HEK293T (cell line): ENCODE measurements at regions not wholly inside any gene's neighbourhood (a gene's known extent, or its start where the extent isn't known, plus 50 kb on each side); places are given as distances from the start of the nearest gene placed in this dataset.
"Not testable (repeated sequence)": the region's sequence is repeated elsewhere in the genome, so short reads cannot be mapped to it uniquely, and the experiment has no call there.

Source experiments
- CTCF ChIA-PET: fragments of 350-600 bp; formaldehyde crosslinking; extraction: SDS; loops from one replicate; lab custom pipeline; 2021; ENCODE audit warnings: antibody characterized with exemption, inconsistent platforms; lab: Yijun Ruan, JAX
- POLR2A ChIA-PET: fragments of 350-600 bp; formaldehyde crosslinking; extraction: SDS; loops from one replicate; lab custom pipeline; 2020; ENCODE audit warnings: antibody characterized with exemption, inconsistent platforms; lab: Yijun Ruan, JAX
- DNase-seq: peaks from one replicate; pipeline ENCODE4 v3.0.0; 2012; ENCODE audit warnings: mixed read lengths; ENCODE audit errors: extremely low spot score
- ARNT ChIP-seq: fragments of 450-650 bp; IDR thresholded peaks from 2 replicates; pipeline ENCODE4 v1.6.1; 2017; ENCODE audit warnings: mild to moderate bottlenecking
- BHLHE40 ChIP-seq: fragments of 450-650 bp; IDR thresholded peaks from 2 replicates; pipeline ENCODE4 v1.6.1; 2016; ENCODE audit warnings: mild to moderate bottlenecking, moderate library complexity, borderline replicate concordance
- CTBP1 ChIP-seq: fragments of 450-650 bp; IDR thresholded peaks from 2 replicates; pipeline ENCODE4 v1.6.1; 2016; ENCODE audit warnings: borderline replicate concordance
- ELF4 ChIP-seq: fragments of 450-650 bp; IDR thresholded peaks from 2 replicates; pipeline ENCODE4 v1.6.1; 2017; ENCODE audit warnings: antibody characterized with exemption
- FOXA1 ChIP-seq: fragments of 450-650 bp; IDR thresholded peaks from 2 replicates; pipeline ENCODE4 v1.6.1; 2016; ENCODE audit warnings: mild to moderate bottlenecking
- FOXK2 ChIP-seq: fragments of 450-650 bp; IDR thresholded peaks from 2 replicates; pipeline ENCODE4 v1.6.1; 2016; ENCODE audit warnings: mild to moderate bottlenecking
- FOXM1 ChIP-seq: fragments of 450-650 bp; IDR thresholded peaks from 2 replicates; pipeline ENCODE4 v1.6.1; 2017; ENCODE audit warnings: mild to moderate bottlenecking, borderline replicate concordance
- HDGF ChIP-seq: fragments of 450-650 bp; IDR thresholded peaks from 2 replicates; pipeline ENCODE4 v1.6.1; 2017; ENCODE audit warnings: antibody characterized with exemption, borderline replicate concordance
- L3MBTL2 ChIP-seq: fragments of 450-650 bp; conservative IDR thresholded peaks from 2 replicates; pipeline ENCODE4 v1.6.1; 2016; ENCODE audit warnings: mild to moderate bottlenecking
- LEF1 ChIP-seq: fragments of 450-650 bp; IDR thresholded peaks from 2 replicates; pipeline ENCODE4 v1.6.1; 2017; ENCODE audit warnings: mild to moderate bottlenecking, borderline replicate concordance
- NFRKB ChIP-seq: fragments of 450-650 bp; IDR thresholded peaks from 2 replicates; pipeline ENCODE4 v1.6.1; 2016; ENCODE audit warnings: mild to moderate bottlenecking, moderate library complexity
- SP1 ChIP-seq: fragments of 450-650 bp; IDR thresholded peaks from 2 replicates; pipeline ENCODE4 v1.6.1; 2017
- SUZ12 ChIP-seq: fragments of 450-650 bp; IDR thresholded peaks from 2 replicates; pipeline ENCODE4 v1.6.1; 2016; ENCODE audit warnings: mild to moderate bottlenecking
- TARDBP ChIP-seq: fragments of 450-650 bp; IDR thresholded peaks from 2 replicates; pipeline ENCODE4 v1.6.1; 2016
- ZNF384 ChIP-seq: fragments of 450-650 bp; IDR thresholded peaks from 2 replicates; pipeline ENCODE4 v1.6.1; 2016
- TF ChIP-seq, protein P1 (sequence below): fragments of 450-650 bp; IDR thresholded peaks from 2 replicates; pipeline ENCODE4 v1.6.1; 2016

DNA sequence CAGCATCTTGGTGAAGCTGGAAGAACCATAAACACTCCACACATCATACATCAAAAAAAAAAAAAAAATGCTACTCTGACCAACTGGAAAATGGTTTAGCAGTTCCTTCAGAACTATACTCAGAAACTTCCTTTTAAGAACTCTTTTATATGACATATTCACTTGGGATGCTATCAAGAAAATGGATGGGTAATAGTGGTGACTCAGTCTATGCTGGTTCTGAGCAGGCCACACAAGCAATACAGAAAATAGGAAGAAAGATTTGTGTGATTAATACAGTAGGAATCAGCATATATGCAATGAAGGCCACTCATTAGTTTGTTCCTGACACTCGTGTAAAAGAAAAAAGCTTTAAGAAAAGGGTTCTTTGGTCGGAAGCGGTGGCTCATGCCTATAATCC is 123.5 kb upstream of the FAT4 start:
- ChIA-PET POLR2A (no interaction called here), CTCF (interaction anchor here (0.6 kb wide), 1 partner anchor 1418 kb away, joined by 3 read pairs; no protein-coding TSS in a partner anchor)
- no peak for DNase-seq
- TF ChIP-seq FOXM1 (no peak), ZNF384 (no peak), FOXA1 (no peak)

- POLR2A ChIA-PET: no interaction called here
- DNase-seq: no peak
- TF ChIP-seq ELF4 (no peak), NFRKB (no peak), LEF1 (no peak), SUZ12 (no peak), HDGF (no peak), BHLHE40 (no peak), L3MBTL2 (no peak), TARDBP (no peak), FOXK2 (no peak), ZNF384 (no peak), FOXA1 (no peak), FOXM1 (no peak), ARNT (no peak), CTBP1 (no peak), SP1 (no peak)
- TF ChIP-seq, protein P1, sequence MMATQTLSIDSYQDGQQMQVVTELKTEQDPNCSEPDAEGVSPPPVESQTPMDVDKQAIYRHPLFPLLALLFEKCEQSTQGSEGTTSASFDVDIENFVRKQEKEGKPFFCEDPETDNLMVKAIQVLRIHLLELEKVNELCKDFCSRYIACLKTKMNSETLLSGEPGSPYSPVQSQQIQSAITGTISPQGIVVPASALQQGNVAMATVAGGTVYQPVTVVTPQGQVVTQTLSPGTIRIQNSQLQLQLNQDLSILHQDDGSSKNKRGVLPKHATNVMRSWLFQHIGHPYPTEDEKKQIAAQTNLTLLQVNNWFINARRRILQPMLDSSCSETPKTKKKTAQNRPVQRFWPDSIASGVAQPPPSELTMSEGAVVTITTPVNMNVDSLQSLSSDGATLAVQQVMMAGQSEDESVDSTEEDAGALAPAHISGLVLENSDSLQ: no peak
- CTCF ChIA-PET: no interaction called here
Observed at GRCh38 chr4:125187226-125188176, 127.3 kb upstream of the FAT4 start.

- DNase-seq: no peak
- TF ChIP-seq L3MBTL2 (no peak), LEF1 (no peak), SUZ12 (no peak), SP1 (no peak), CTBP1 (no peak), ARNT (no peak), FOXM1 (no peak)
- POLR2A ChIA-PET: no interaction called here
- CTCF ChIA-PET: no interaction called here
Observed at GRCh38 chr4:125184116-125184515, 130.6 kb upstream of the FAT4 start.

DNA sequence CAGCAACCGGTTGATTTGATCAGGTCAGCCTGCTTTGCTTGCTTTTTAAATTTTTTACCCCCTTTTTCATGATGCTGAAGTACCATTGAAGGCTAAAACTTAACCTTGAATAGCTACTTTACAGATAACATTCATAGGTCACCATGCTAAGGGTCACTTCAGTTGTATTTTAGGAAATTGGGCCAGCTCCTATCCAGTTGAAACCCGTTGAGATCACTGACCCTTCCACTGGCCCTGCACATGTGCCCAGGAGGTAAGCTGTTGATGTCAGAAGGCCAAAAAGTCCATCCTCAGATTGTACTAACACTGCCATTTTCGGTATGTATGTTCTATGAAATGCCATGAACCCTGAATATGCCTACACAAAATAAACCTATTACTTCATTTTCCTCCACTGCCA is 133.0 kb upstream of the FAT4 start:
- ChIA-PET POLR2A (no interaction called here), CTCF (no interaction called here)
- no peak for DNase-seq
- no peak for TF ChIP-seq CTBP1
- TF ChIP-seq, protein P1: no peak
- no peak for TF ChIP-seq BHLHE40
- TF ChIP-seq SP1: no peak
- TF ChIP-seq HDGF: no peak
- no peak for TF ChIP-seq TARDBP
- no peak for TF ChIP-seq FOXM1
- TF ChIP-seq ELF4: no peak
- TF ChIP-seq LEF1: no peak
- no peak for TF ChIP-seq ARNT
- TF ChIP-seq ZNF384: no peak
- TF ChIP-seq L3MBTL2: no peak
- no peak for TF ChIP-seq FOXK2
- TF ChIP-seq SUZ12: no peak
- no peak for TF ChIP-seq NFRKB

GRCh38 chr4:125179727-125180126 is 135.0 kb upstream of the FAT4 start:
- TF ChIP-seq NFRKB (no peak), ZNF384 (peak; percentile 96)
- ChIA-PET POLR2A (no interaction called here), CTCF (no interaction called here)
- no peak for DNase-seq

- CTCF ChIA-PET: no interaction called here
Observed at GRCh38 chr4:125169192-125169591, 145.6 kb upstream of the FAT4 start.

DNA sequence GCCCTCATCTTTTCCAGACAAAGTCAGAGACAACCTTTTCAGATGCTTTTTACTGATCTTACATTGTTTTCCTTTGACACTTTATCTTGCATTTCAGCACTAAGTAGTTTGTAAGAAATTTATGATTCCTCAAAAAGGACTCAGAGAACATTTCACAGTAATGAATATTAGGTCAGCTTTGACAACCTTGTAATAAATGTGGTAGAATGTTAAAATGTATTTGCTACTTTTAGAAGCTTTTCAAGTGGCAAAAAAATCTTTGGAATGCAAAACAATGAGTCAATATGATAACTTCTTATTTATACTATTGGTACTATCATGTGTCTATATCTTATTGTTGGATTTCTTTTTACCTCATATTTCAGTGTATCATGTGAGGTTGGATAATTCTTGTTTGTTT is 146.2 kb upstream of the FAT4 start:
- no peak for TF ChIP-seq SP1
- TF ChIP-seq, protein P1: no peak
- no peak for TF ChIP-seq BHLHE40
- no peak for TF ChIP-seq ARNT
- TF ChIP-seq FOXK2: no peak
- TF ChIP-seq FOXM1: no peak
- TF ChIP-seq CTBP1: no peak
- TF ChIP-seq NFRKB: no peak
- TF ChIP-seq LEF1: no peak
- TF ChIP-seq TARDBP: no peak
- TF ChIP-seq ELF4: no peak
- TF ChIP-seq FOXA1: no peak
- TF ChIP-seq L3MBTL2: no peak
- no peak for TF ChIP-seq HDGF
- no peak for TF ChIP-seq SUZ12
- no peak for TF ChIP-seq ZNF384
- CTCF ChIA-PET: no interaction called here
- POLR2A ChIA-PET: no interaction called here
- DNase-seq: no peak

More at GRCh38 chr4:125169192-125169591, 145.6 kb upstream of the FAT4 start:
- POLR2A ChIA-PET: no interaction called here
- no peak for DNase-seq
- TF ChIP-seq BHLHE40 (no peak), ELF4 (no peak), ARNT (no peak), LEF1 (no peak), FOXM1 (no peak), SUZ12 (no peak), FOXA1 (no peak), ZNF384 (no peak), TARDBP (no peak), CTBP1 (no peak)

DNA sequence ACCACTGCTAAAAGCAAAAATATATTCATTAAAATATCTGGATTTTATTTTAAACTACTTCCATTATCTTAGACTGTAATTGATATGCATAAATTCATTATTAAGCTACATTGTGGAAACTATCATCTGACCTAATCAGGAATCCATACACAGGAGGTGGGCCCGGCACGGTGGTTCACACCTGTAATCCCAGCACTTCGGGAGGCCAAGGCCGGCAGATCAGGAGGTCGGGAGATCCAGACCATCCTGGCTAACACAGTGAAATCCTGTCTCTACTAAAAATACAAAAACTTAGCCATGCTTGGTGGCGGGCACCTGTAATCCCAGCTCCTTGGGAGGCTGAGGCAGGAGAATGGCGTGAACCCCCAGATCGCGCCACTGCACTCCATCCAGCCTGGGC is 148.7 kb upstream of the FAT4 start:
- CTCF ChIA-PET, POLR2A ChIA-PET: not testable (repeated sequence)

More for the DNA sequence above, 148.7 kb upstream of the FAT4 start:
- DNase-seq: not testable (repeated sequence)
